GM23338 (cell line): ENCODE measurements at regions not wholly inside any gene's neighbourhood (a gene's known extent, or its start where the extent isn't known, plus 50 kb on each side); places are given as distances from the start of the nearest gene placed in this dataset.

Experiments
- ATAC-seq: fragments of 200-7000 bp; cut with Tn5 transposase; 3 replicates; pipeline ENCODE4 v1.9.1; 2020
- DNase-seq: peaks from one replicate; pipeline ENCODE4 v3.0.0-alpha.2; 2015; ENCODE audit warnings: low spot score
- H2AFZ ChIP-seq: fragments of 200-600 bp; sonication (generic); 2 replicates; pipeline ENCODE4 v1.8.0; 2016; ENCODE audit warnings: antibody characterized with exemption, mild to moderate bottlenecking, moderate library complexity
- H3F3A ChIP-seq: fragments of 200-600 bp; sonication (generic); replicated peaks from 2 replicates; pipeline ENCODE4 v1.8.0; 2017; ENCODE audit warnings: antibody characterized with exemption, mixed run types, low read depth
- H3K27ac ChIP-seq: fragments of 200-600 bp; sonication (generic); 2 replicates; pipeline ENCODE4 v1.6.1; 2016; ENCODE audit warnings: low read depth
- H3K27me3 ChIP-seq: fragments of 200-600 bp; sonication (generic); 2 replicates; pipeline ENCODE4 v1.8.0; 2016; ENCODE audit warnings: mild to moderate bottlenecking, mixed run types, moderate library complexity; ENCODE audit not compliant: insufficient read depth
- H3K36me3 ChIP-seq: fragments of 200-600 bp; sonication (generic); 2 replicates; pipeline ENCODE4 v1.8.0; 2016; ENCODE audit warnings: mild to moderate bottlenecking; ENCODE audit not compliant: insufficient read depth
- H3K4me1 ChIP-seq: fragments of 200-600 bp; sonication (generic); 2 replicates; pipeline ENCODE4 v1.8.0; 2016; ENCODE audit warnings: mild to moderate bottlenecking, moderate library complexity; ENCODE audit not compliant: insufficient read depth
- H3K4me2 ChIP-seq: fragments of 200-600 bp; sonication (generic); 2 replicates; pipeline ENCODE4 v1.7.1; 2017; ENCODE audit warnings: mixed run types
- H3K4me3 ChIP-seq: fragments of 200-600 bp; sonication (generic); 2 replicates; pipeline ENCODE4 v1.6.1; 2016; ENCODE audit warnings: mixed run types
- H3K79me2 ChIP-seq: fragments of 200-600 bp; sonication (generic); replicated peaks from 2 replicates; pipeline ENCODE4 v1.8.0; 2017; ENCODE audit warnings: mild to moderate bottlenecking; ENCODE audit not compliant: insufficient read depth
- H3K9me2 ChIP-seq: fragments of 200-600 bp; sonication (generic); 2 replicates; pipeline ENCODE4 v1.8.0; 2017; ENCODE audit not compliant: insufficient read depth
- H4K20me1 ChIP-seq: fragments of 200-600 bp; sonication (generic); replicated peaks from 2 replicates; pipeline ENCODE4 v1.8.0; 2017; ENCODE audit warnings: mild to moderate bottlenecking; ENCODE audit not compliant: insufficient read depth
- H3K27ac Mint-ChIP-seq: 2 replicates; pipeline ENCODE4 v1.8.0; 2020; ENCODE audit warnings: inconsistent platforms, mild to moderate bottlenecking, moderate library complexity, mixed read lengths
- H3K27me3 Mint-ChIP-seq: 3 replicates; pipeline ENCODE4 v1.8.0; 2022; ENCODE audit warnings: low read depth, mild to moderate bottlenecking, moderate library complexity, mixed read lengths, inconsistent platforms; ENCODE audit not compliant: insufficient read depth, poor library complexity
- H3K36me3 Mint-ChIP-seq: 3 replicates; pipeline ENCODE4 v1.8.0; 2021; ENCODE audit warnings: low read depth, mild to moderate bottlenecking, inconsistent platforms, moderate library complexity, mixed read lengths
- H3K4me1 Mint-ChIP-seq: 3 replicates; pipeline ENCODE4 v1.8.0; 2020; ENCODE audit warnings: mild to moderate bottlenecking, inconsistent platforms, mixed read lengths
- H3K4me3 Mint-ChIP-seq: 3 replicates; pipeline ENCODE4 v1.8.0; 2021; ENCODE audit warnings: moderate library complexity, mild to moderate bottlenecking, inconsistent platforms, mixed read lengths
- H3K9me3 Mint-ChIP-seq: 3 replicates; pipeline ENCODE4 v1.8.0; 2020; ENCODE audit warnings: moderate library complexity, mild to moderate bottlenecking, inconsistent platforms, mixed read lengths
- CTCF ChIP-seq, 2 experiments: fragments of 200-600 bp in 1 of 2; sonication (generic) in 1 of 2; conservative IDR thresholded peaks; 2 replicates each; pipeline versions ENCODE4 v1.5.1 to v1.6.1; 2016 to 2017; ENCODE audit warnings: antibody characterized with exemption in 2 of 2, low read depth in 2 of 2, mild to moderate bottlenecking in 2 of 2, moderate library complexity in 1 of 2
- ETS1 ChIP-seq: IDR thresholded peaks from 2 replicates; pipeline ENCODE4 v1.6.1; 2016; ENCODE audit warnings: antibody characterized with exemption
- EZH2phosphoT487 ChIP-seq: fragments of 200-600 bp; sonication (generic); IDR thresholded peaks from one replicate; pipeline ENCODE4 v1.8.1; 2018; ENCODE audit warnings: antibody characterized with exemption; ENCODE audit not compliant: unreplicated experiment
- NANOG ChIP-seq: IDR thresholded peaks from 2 replicates; pipeline ENCODE4 v1.6.1; 2016; ENCODE audit warnings: antibody characterized with exemption, borderline replicate concordance
- STAT1 ChIP-seq: IDR thresholded peaks from one replicate; pipeline ENCODE4 v1.6.1; 2016; ENCODE audit warnings: antibody characterized with exemption; ENCODE audit not compliant: unreplicated experiment
- ZNF114 ChIP-seq: fragments of 250-450 bp; sonication (Bioruptor Pico); IDR thresholded peaks from 2 replicates; pipeline ENCODE4 v1.5.0; 2020; ENCODE audit warnings: mild to moderate bottlenecking, moderate library complexity
- ZNF462 ChIP-seq: fragments of 250-450 bp; sonication (Bioruptor Pico); IDR thresholded peaks from 2 replicates; pipeline ENCODE4 v1.5.0; 2020; ENCODE audit warnings: mild to moderate bottlenecking, moderate library complexity

GRCh38 chr13:102495663-102496062 lies 93.8 kb upstream of the FGF14 start:
- Histone ChIP-seq H3K36me3 (no peaks in the 10 kb centered on the region; the same call in 1 of the 2 replicates), H3F3A (no peaks in the 10 kb centered on the region), H3K4me2 (peak overlapping the region; percentile 45; the same call in 1 of the 2 replicates), H3K9me2 (peaks cover 13% of the 10 kb centered on the region), H3K79me2 (no peaks in the 10 kb centered on the region), H3K27me3 (no peaks in the 10 kb centered on the region), H2AFZ (peak overlapping the region; percentile 43; the same call in 1 of the 2 replicates), H3K4me1 (peaks cover 25% of the 10 kb centered on the region), H3K27ac (peak overlapping the region; percentile 75; the same call in 1 of the 2 replicates), H4K20me1 (no peaks in the 10 kb centered on the region), H3K4me3 (peak overlapping the region; percentile 5; the same call in 1 of the 2 replicates)
- Mint-ChIP-seq H3K4me1 (peaks cover 25% of the 10 kb centered on the region), H3K9me3 (peaks cover 9% of the 10 kb centered on the region), H3K36me3 (peaks cover 12% of the 10 kb centered on the region), H3K27me3 (no peaks in the 10 kb centered on the region), H3K27ac (no peak overlapping the region), H3K4me3 (peak overlapping the region; percentile 18; the same call in 1 of the 3 replicates)
- ATAC-seq (peak; percentile 73), DNase-seq (peak; percentile 39)
- TF ChIP-seq EZH2phosphoT487 (no peak), NANOG (0 out of 2 replicates have a peak, but pooled peaks have one; percentile 11), ZNF114 (CRISPR knock-in tag) (no peak), ZNF462 (CRISPR knock-in tag) (peak; percentile 27; the same call in 1 of the 2 replicates), CTCF (conservative IDR thresholded peaks at IDR 0.05; ENCODE audit: low read depth in 2 of 2) (no peak), STAT1 (no peak), ETS1 (no peak)
